ENCODE measurements at regions not wholly inside any gene's neighbourhood (a gene's known extent, or its start where the extent isn't known, plus 50 kb on each side); places are given as distances from the start of the nearest gene placed in this dataset.

- no peak for TF ChIP-seq CTCF (IDR thresholded peaks at IDR 0.05)
- Histone ChIP-seq H3K9me3 (no peaks in the 10 kb centered on the region), H3K4me1 (ENCODE audit: control insufficient read depth in 1 of 2, low read depth in 2 of 2) (no peaks in the 10 kb centered on the region), H3K27me3 (replicated peaks; ENCODE audit: insufficient read depth) (no peaks in the 10 kb centered on the region), H3K27ac (no peak overlapping the region), H3K36me3 (no peaks in the 10 kb centered on the region), H3K4me3 (no peak overlapping the region)
- no peak for ATAC-seq (ENCODE audit: insufficient number of reproducible peaks, low FRiP score, low read depth)
- no peak for DNase-seq (ENCODE audit: low spot score)
Measured at GRCh38 chr4:187171706-187172339, 448.2 kb upstream of the FAT1 start.

- H3K9me3 ChIP-seq, result no peaks in the 10 kb centered on the region
- no peak overlapping the region for H3K27ac ChIP-seq
- TF ChIP-seq CTCF (IDR thresholded peaks at IDR 0.05), result no peak
- ATAC-seq (ENCODE audit: insufficient number of reproducible peaks, low FRiP score, low read depth) (no peak), DNase-seq (ENCODE audit: low spot score) (no peak)
- H3K4me3 ChIP-seq, result no peak overlapping the region
- no peaks in the 10 kb centered on the region for H3K36me3 ChIP-seq
- H3K27me3 ChIP-seq (replicated peaks; ENCODE audit: insufficient read depth), result no peaks in the 10 kb centered on the region
- no peaks in the 10 kb centered on the region for H3K4me1 ChIP-seq (ENCODE audit: control insufficient read depth in 1 of 2, low read depth in 2 of 2)
Measured at GRCh38 chr4:187172340-187172761, 448.7 kb upstream of the FAT1 start.

- no peak for TF ChIP-seq CTCF (IDR thresholded peaks at IDR 0.05)
- H3K4me3 ChIP-seq, result no peak overlapping the region
- DNase-seq (ENCODE audit: low spot score), result no peak
- H3K9me3 ChIP-seq, result no peaks in the 10 kb centered on the region
- H3K4me1 ChIP-seq (ENCODE audit: control insufficient read depth in 1 of 2, low read depth in 2 of 2), result no peaks in the 10 kb centered on the region
- no peak for ATAC-seq (ENCODE audit: insufficient number of reproducible peaks, low FRiP score, low read depth)
- no peak overlapping the region for H3K27ac ChIP-seq
- H3K36me3 ChIP-seq, result no peaks in the 10 kb centered on the region
- no peaks in the 10 kb centered on the region for H3K27me3 ChIP-seq (replicated peaks; ENCODE audit: insufficient read depth)
Measured at GRCh38 chr4:187174749-187175148, 451.1 kb upstream of the FAT1 start.

GRCh38 chr4:187175197-187175596 is 451.5 kb upstream of the FAT1 start:
- Histone ChIP-seq H3K4me1 (ENCODE audit: control insufficient read depth in 1 of 2, low read depth in 2 of 2) (no peaks in the 10 kb centered on the region), H3K27me3 (replicated peaks; ENCODE audit: insufficient read depth) (no peaks in the 10 kb centered on the region), H3K9me3 (no peaks in the 10 kb centered on the region), H3K36me3 (no peaks in the 10 kb centered on the region), H3K4me3 (no peak overlapping the region), H3K27ac (no peak overlapping the region)
- ATAC-seq (ENCODE audit: insufficient number of reproducible peaks, low FRiP score, low read depth) (no peak), DNase-seq (ENCODE audit: low spot score) (no peak)
- no peak for TF ChIP-seq CTCF (IDR thresholded peaks at IDR 0.05)

- no peaks in the 10 kb centered on the region for H3K27me3 ChIP-seq (replicated peaks; ENCODE audit: insufficient read depth)
- no peak for DNase-seq (ENCODE audit: low spot score)
- no peaks in the 10 kb centered on the region for H3K9me3 ChIP-seq
- ATAC-seq (ENCODE audit: insufficient number of reproducible peaks, low FRiP score, low read depth), result no peak
- TF ChIP-seq CTCF (IDR thresholded peaks at IDR 0.05), result no peak
- no peak overlapping the region for H3K4me3 ChIP-seq
- H3K36me3 ChIP-seq, result no peaks in the 10 kb centered on the region
- H3K4me1 ChIP-seq (ENCODE audit: control insufficient read depth in 1 of 2, low read depth in 2 of 2), result no peaks in the 10 kb centered on the region
- H3K27ac ChIP-seq, result no peak overlapping the region
Measured at GRCh38 chr4:187176261-187176910, 452.7 kb upstream of the FAT1 start.

Data from thoracic aorta (tissue), 2 donors.